ENCODE measurements at regions not wholly inside any gene's neighbourhood (a gene's known extent, or its start where the extent isn't known, plus 50 kb on each side); places are given as distances from the start of the nearest gene placed in this dataset.

- Histone ChIP-seq H4K8ac (ENCODE audit: extremely low read depth, insufficient read depth, low read length) (no peak overlapping the region), H3K36me3 (ENCODE audit: control insufficient read depth in 2 of 4, insufficient read depth in 4 of 4, low read length in 3 of 4) (no peaks in the 10 kb centered on the region), H3K14ac (ENCODE audit: insufficient read length) (no peak overlapping the region), H3K56ac (replicated peaks; ENCODE audit: insufficient read length, low read depth, low read length) (no peak overlapping the region), H3K27ac (ENCODE audit: low read depth, low read length) (no peak overlapping the region), H2AK5ac (ENCODE audit: low read depth, low read length) (no peak overlapping the region), H3K4ac (replicated peaks; ENCODE audit: insufficient read length, low read depth, low read length) (no peak overlapping the region), H2BK12ac (ENCODE audit: low read depth, low read length) (no peak overlapping the region), H3K27me3 (replicated peaks in 1 of 4; ENCODE audit: control insufficient read depth in 3 of 4, extremely low read depth in 1 of 4, insufficient read depth in 3 of 4, low read length in 3 of 4) (0 out of 7 replicates have a peak, but pooled peaks cover 0 to 3% (median 0%) of the 10 kb centered on the region in 4 experiments), H3K79me1 (ENCODE audit: low read depth, low read length) (no peaks in the 10 kb centered on the region), H3K79me2 (ENCODE audit: control insufficient read depth in 1 of 2, insufficient read depth in 2 of 2, low read length in 2 of 2) (no peaks in the 10 kb centered on the region), H3K23me2 (ENCODE audit: low read depth, low read length) (no peaks in the 10 kb centered on the region), H4K5ac (ENCODE audit: insufficient read length, low read depth, low read length) (no peak overlapping the region), H2BK20ac (ENCODE audit: low read length) (no peak overlapping the region), H4K20me1 (replicated peaks in 1 of 2; ENCODE audit: control insufficient read depth in 1 of 2, insufficient read depth in 2 of 2, low read length in 2 of 2) (no peaks in the 10 kb centered on the region), H2BK5ac (ENCODE audit: low read depth, low read length) (no peak overlapping the region), H3K9ac (replicated peaks in 1 of 4; ENCODE audit: extremely low read depth in 1 of 4, low read depth in 3 of 4, low read length in 3 of 4) (no peak overlapping the region), H2AFZ (ENCODE audit: low read length) (no peak overlapping the region), H3K23ac (ENCODE audit: insufficient read length) (no peak overlapping the region), H3K18ac (ENCODE audit: extremely low read depth, low read length) (no peak overlapping the region), H3K4me1 (replicated peaks in 1 of 4; ENCODE audit: control insufficient read depth in 3 of 4, insufficient read depth in 4 of 4, low read length in 3 of 4) (peaks cover 0 to 6% (median 0%) of the 10 kb centered on the region in 4 experiments; a peak in 5 of 7 replicates), H3K9me3 (ENCODE audit: insufficient read depth in 2 of 2, low read depth in 1 of 2, low read length in 1 of 2) (peaks cover 4% of the 10 kb centered on the region in 2 experiments; a peak in 1 of 4 replicates), H4K91ac (replicated peaks; ENCODE audit: insufficient read length, low read length) (no peak overlapping the region), H3K4me3 (ENCODE audit: extremely low read depth in 1 of 4, insufficient read depth in 2 of 4, low read depth in 3 of 4, low read length in 4 of 4) (no peak overlapping the region), H2BK15ac (ENCODE audit: low read length) (no peak overlapping the region), H2BK120ac (replicated peaks; ENCODE audit: low read depth, low read length) (no peak overlapping the region), H3K4me2 (ENCODE audit: insufficient read depth in 1 of 2, low read depth in 2 of 2, low read length in 2 of 2) (no peak overlapping the region)
- ChIA-PET CTCF (ENCODE audit: partially characterized antibody) (no interaction called here), POLR2A (ENCODE audit: partially characterized antibody) (no interaction called here)
- DNase-seq (ENCODE audit: low read depth in 1 of 2, low spot score in 2 of 2) (no peak), FAIRE-seq (no peak)
- TF ChIP-seq JUN (IDR thresholded peaks at IDR 0.05; ENCODE audit: low read depth, low read length) (no peak), CHD1 (IDR thresholded peaks at IDR 0.05; ENCODE audit: low read depth, low read length) (no peak), MAX (IDR thresholded peaks at IDR 0.05) (no peak), SUZ12 (IDR thresholded peaks at IDR 0.05; ENCODE audit: low read length) (no peak), YY1 (IDR thresholded peaks at IDR 0.05; ENCODE audit: low read depth, low read length) (no peak), SIRT6 (IDR thresholded peaks at IDR 0.05; ENCODE audit: low read length) (no peak), GABPA (IDR thresholded peaks at IDR 0.05; ENCODE audit: borderline replicate concordance, insufficient read depth, low read length) (no peak), CHD2 (IDR thresholded peaks at IDR 0.05; ENCODE audit: low read length) (no peak), CBX8 (IDR thresholded peaks at IDR 0.05; ENCODE audit: borderline replicate concordance, low read depth, low read length) (no peak), SIX5 (IDR thresholded peaks at IDR 0.05; ENCODE audit: low read depth, low read length) (no peak), CEBPB (IDR thresholded peaks at IDR 0.05; ENCODE audit: low read depth, low read length) (no peak), POU5F1 (IDR thresholded peaks at IDR 0.05; ENCODE audit: low read depth, low read length) (no peak), POLR2AphosphoS5 (IDR thresholded peaks at IDR 0.05; ENCODE audit: low read depth, low read length) (no peak), PHF8 (conservative IDR thresholded peaks at IDR 0.05; ENCODE audit: low read depth, low read length) (no peak)
Observed at GRCh38 chr2:784753-785152, 107.5 kb upstream of the TMEM18 start.
